ENCODE measurements at regions not wholly inside any gene's neighbourhood (a gene's known extent, or its start where the extent isn't known, plus 50 kb on each side); places are given as distances from the start of the nearest gene placed in this dataset.
"Not testable (repeated sequence)": the region's sequence is repeated elsewhere in the genome, so short reads cannot be mapped to it uniquely, and the experiment has no call there.

DNA sequence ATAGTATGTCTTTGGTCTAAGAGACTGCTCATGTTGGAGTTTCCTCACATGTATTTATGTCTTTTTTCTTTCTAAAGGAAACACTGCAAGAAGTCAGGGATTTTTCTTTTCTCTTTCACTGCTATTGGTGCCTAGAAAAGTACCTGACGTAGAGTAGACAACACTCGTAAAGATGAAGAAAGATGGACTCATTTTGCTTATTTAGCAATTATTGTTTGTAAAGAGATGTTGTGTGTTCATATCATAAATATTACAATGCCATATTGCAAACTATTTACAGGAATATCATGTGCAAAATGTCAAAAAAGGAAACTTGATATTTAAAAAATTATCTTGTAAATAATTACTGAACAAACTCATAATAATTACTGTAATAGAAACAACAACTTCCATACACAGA, 2711.5 kb upstream of the PCDH20 start:
- Histone ChIP-seq H3K27ac (ENCODE audit: extremely low read length, insufficient read depth, low read length) (no peak overlapping the region), H4K20me1 (ENCODE audit: insufficient read depth, low read length) (no peaks in the 10 kb centered on the region), H3K9me3 (ENCODE audit: low read length) (no peaks in the 10 kb centered on the region), H3K79me2 (ENCODE audit: insufficient read depth, low read length) (no peaks in the 10 kb centered on the region), H3K36me3 (replicated peaks in 1 of 2; ENCODE audit: control insufficient read depth in 1 of 2, insufficient read depth in 2 of 2, low read length in 2 of 2) (no peaks in the 10 kb centered on the region), H3K4me3 (replicated peaks in 1 of 3; ENCODE audit: insufficient read depth in 1 of 3, low read depth in 2 of 3, low read length in 3 of 3) (no peak overlapping the region), H3K4me1 (ENCODE audit: insufficient read depth, low read length) (no peaks in the 10 kb centered on the region), H3K4me2 (ENCODE audit: low read depth, low read length) (no peak overlapping the region), H2AFZ (ENCODE audit: low read length) (no peak overlapping the region), H3K27me3 (ENCODE audit: control insufficient read depth in 1 of 2, insufficient read depth in 2 of 2, low read length in 2 of 2) (no peaks in the 10 kb centered on the region), H3K9ac (ENCODE audit: insufficient read depth, low read depth, low read length) (no peak overlapping the region)
- ATAC-seq: no peak
- ChIA-PET POLR2A (no interaction called here), CTCF (ENCODE audit: low intra/inter-chr PET ratio, low total read pairs) (no interaction called here)
- in situ Hi-C loops (cut with HindIII; ENCODE audit: extremely low pct_ligation_motif_present, low pct_unique_long_range_greater_than_20kb) (no loop called here), intact Hi-C loops (cut with micrococcal nuclease; ENCODE audit: unreplicated experiment) (no loop called here)
- no peak for FAIRE-seq
- no peak for TF ChIP-seq ARID3A (IDR thresholded peaks at IDR 0.05; ENCODE audit: low read depth, low read length)
- TF ChIP-seq MAFK (conservative IDR thresholded peaks at IDR 0.05 in 1 of 2, IDR thresholded peaks at IDR 0.05 in 1 of 2; ENCODE audit: low read length in 2 of 2): peak; percentile 74 to 80
- TF ChIP-seq, protein P1, sequence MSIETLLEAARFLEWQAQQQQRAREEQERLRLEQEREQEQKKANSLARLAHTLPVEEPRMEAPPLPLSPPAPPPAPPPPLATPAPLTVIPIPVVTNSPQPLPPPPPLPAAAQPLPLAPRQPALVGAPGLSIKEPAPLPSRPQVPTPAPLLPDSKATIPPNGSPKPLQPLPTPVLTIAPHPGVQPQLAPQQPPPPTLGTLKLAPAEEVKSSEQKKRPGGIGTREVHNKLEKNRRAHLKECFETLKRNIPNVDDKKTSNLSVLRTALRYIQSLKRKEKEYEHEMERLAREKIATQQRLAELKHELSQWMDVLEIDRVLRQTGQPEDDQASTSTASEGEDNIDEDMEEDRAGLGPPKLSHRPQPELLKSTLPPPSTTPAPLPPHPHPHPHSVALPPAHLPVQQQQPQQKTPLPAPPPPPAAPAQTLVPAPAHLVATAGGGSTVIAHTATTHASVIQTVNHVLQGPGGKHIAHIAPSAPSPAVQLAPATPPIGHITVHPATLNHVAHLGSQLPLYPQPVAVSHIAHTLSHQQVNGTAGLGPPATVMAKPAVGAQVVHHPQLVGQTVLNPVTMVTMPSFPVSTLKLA (IDR thresholded peaks at IDR 0.05): no peak
- peak; percentile 73 for TF ChIP-seq MAFF (IDR thresholded peaks at IDR 0.05; ENCODE audit: low read depth, low read length)
- no peak for TF ChIP-seq RBAK (CRISPR knock-in tag; IDR thresholded peaks at IDR 0.05)
- DNase-seq (ENCODE audit: low spot score): no peak
- no TSS peak for BruUV-seq (replicated peaks)
- WGBS (ENCODE audit: low lambda C conversion rate): 93% methylated on average over 2 of the region's 2 CpGs

DNA sequence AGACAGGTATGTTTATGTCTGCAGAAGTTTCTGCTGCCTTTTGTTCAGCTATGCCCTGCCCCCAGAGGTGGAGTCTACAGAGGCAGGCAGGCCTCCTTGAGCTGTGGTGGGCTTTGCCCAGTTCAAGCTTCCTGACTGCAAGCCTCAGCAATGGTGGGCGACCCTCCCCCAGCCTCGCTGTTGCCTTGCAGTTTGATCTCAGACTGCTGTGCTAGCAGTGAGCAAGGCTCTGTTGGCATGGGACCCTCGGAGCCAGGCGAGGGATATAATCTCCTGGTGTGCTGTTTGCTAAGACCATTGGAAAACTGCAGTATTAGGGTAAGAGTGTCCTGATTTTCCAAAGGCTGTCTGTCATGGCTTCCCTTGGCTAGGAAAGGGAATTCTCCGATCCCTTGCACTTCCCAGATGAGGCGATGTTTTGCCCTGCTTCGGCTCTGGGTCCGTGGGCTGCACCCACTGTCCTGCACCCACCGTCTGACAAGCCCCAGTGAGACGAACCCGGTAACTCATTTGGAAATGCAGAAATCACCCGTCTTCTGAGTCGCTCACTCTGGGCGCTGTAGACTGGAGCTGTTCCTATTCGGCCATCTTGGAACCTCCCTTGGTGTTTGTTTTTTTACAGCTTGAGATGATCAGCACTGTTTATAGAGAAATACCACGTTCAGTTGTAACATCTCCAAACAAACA, 2705.5 kb upstream of the PCDH20 start:
- intact Hi-C loops (cut with micrococcal nuclease; ENCODE audit: unreplicated experiment); POLR2A ChIA-PET; CTCF ChIA-PET (ENCODE audit: low intra/inter-chr PET ratio, low total read pairs); H2AFZ ChIP-seq (ENCODE audit: low read length); H3K27ac ChIP-seq (ENCODE audit: extremely low read length, insufficient read depth, low read length); ATAC-seq; H3K79me2 ChIP-seq (ENCODE audit: insufficient read depth, low read length); DNase-seq (ENCODE audit: low spot score); FAIRE-seq; H3K27me3 ChIP-seq (ENCODE audit: control insufficient read depth in 1 of 2, insufficient read depth in 2 of 2, low read length in 2 of 2); H4K20me1 ChIP-seq (ENCODE audit: insufficient read depth, low read length); H3K9ac ChIP-seq (ENCODE audit: insufficient read depth, low read depth, low read length); H3K36me3 ChIP-seq (replicated peaks in 1 of 2; ENCODE audit: control insufficient read depth in 1 of 2, insufficient read depth in 2 of 2, low read length in 2 of 2); H3K4me3 ChIP-seq (replicated peaks in 1 of 3; ENCODE audit: insufficient read depth in 1 of 3, low read depth in 2 of 3, low read length in 3 of 3); H3K4me1 ChIP-seq (ENCODE audit: insufficient read depth, low read length); H3K4me2 ChIP-seq (ENCODE audit: low read depth, low read length); H3K9me3 ChIP-seq (ENCODE audit: low read length); BruUV-seq (replicated peaks); in situ Hi-C loops (cut with HindIII; ENCODE audit: extremely low pct_ligation_motif_present, low pct_unique_long_range_greater_than_20kb): not testable (repeated sequence)
- 86% methylated on average over 11 of the region's 16 CpGs for WGBS (ENCODE audit: low lambda C conversion rate)
